OCI-LY3 (cell line): ENCODE measurements at regions not wholly inside any gene's neighbourhood (a gene's known extent, or its start where the extent isn't known, plus 50 kb on each side); places are given as distances from the start of the nearest gene placed in this dataset.

Source experiments
- EZH2phosphoT487 ChIP-seq: fragments of 200-600 bp; shearing (Covaris generic); IDR thresholded peaks from 2 replicates; pipeline ENCODE4 v1.6.1; 2018; ENCODE audit warnings: antibody characterized with exemption, mixed run types, low read depth
- TF ChIP-seq, protein P1 (sequence below): fragments of 200-600, 300-600 bp; sonication (generic); IDR thresholded peaks from 2 replicates; pipeline ENCODE4 v1.5.1; 2014; ENCODE audit warnings: antibody characterized with exemption, low read length, low read depth

DNA sequence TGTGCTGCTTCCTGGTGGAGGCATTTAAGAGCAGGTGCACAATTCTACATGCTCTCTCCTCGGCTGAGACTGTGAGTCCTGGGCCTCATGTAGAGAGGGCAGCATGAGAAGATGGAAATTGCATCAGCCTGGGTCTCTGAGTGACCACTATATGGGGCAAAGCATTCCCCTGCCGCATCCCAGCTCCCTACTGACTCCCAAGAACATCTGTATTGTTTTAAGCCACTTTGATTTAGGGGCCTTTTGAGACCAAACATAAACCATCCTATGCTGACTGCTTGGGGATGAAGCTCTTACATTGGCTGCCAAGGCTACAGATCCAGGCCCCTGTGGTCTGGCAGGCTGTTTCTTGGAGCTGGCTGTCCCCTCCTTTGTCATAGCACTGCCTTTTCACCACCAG lies 101.3 kb upstream of the TBX20 start:
- TF ChIP-seq, protein P1, sequence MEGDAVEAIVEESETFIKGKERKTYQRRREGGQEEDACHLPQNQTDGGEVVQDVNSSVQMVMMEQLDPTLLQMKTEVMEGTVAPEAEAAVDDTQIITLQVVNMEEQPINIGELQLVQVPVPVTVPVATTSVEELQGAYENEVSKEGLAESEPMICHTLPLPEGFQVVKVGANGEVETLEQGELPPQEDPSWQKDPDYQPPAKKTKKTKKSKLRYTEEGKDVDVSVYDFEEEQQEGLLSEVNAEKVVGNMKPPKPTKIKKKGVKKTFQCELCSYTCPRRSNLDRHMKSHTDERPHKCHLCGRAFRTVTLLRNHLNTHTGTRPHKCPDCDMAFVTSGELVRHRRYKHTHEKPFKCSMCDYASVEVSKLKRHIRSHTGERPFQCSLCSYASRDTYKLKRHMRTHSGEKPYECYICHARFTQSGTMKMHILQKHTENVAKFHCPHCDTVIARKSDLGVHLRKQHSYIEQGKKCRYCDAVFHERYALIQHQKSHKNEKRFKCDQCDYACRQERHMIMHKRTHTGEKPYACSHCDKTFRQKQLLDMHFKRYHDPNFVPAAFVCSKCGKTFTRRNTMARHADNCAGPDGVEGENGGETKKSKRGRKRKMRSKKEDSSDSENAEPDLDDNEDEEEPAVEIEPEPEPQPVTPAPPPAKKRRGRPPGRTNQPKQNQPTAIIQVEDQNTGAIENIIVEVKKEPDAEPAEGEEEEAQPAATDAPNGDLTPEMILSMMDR: no peak
- no peak for TF ChIP-seq EZH2phosphoT487
